OCI-LY7 (cell line): ENCODE measurements at regions not wholly inside any gene's neighbourhood (a gene's known extent, or its start where the extent isn't known, plus 50 kb on each side); places are given as distances from the start of the nearest gene placed in this dataset.

Experiments
- BruUV-seq: library from RNA; stranded (reverse); fragments of 400-500 nt; replicated peaks from 2 replicates; lab custom pipeline; 2021; lab: Mats Ljungman, UMichigan
- CTCF ChIA-PET: fragments of 300-600 bp; sonication (Branson Sonifier 250); formaldehyde crosslinking; loops from one replicate; lab custom pipeline; 2022; ENCODE audit warnings: antibody characterized with exemption; ENCODE audit not compliant: unreplicated experiment; lab: Charles Lee
- POLR2A ChIA-PET: fragments of 300-600 bp; sonication (Branson Sonifier 250); formaldehyde crosslinking; loops from one replicate; lab custom pipeline; 2022; ENCODE audit warnings: antibody characterized with exemption; lab: Charles Lee
- DNase-seq: peaks from one replicate; pipeline ENCODE4 v3.0.0-alpha.2; 2015; ENCODE audit warnings: low spot score
- H2AFZ ChIP-seq: fragments of 200-600 bp; sonication (generic), shearing (Covaris generic); 2 replicates; pipeline ENCODE4 v1.6.1; 2014; ENCODE audit warnings: mild to moderate bottlenecking, antibody characterized with exemption, low read length, moderate library complexity
- H3K27ac ChIP-seq: fragments of 200-600 bp; sonication (generic); 2 replicates; pipeline ENCODE4 v1.5.1; 2014; ENCODE audit warnings: mixed run types, low read depth, mild to moderate bottlenecking, moderate library complexity, low read length, inconsistent platforms; ENCODE audit not compliant: poor library complexity, severe bottlenecking
- H3K36me3 ChIP-seq: fragments of 200-600 bp; sonication (generic); 2 replicates; pipeline ENCODE4 v1.6.1; 2014; ENCODE audit warnings: mild to moderate bottlenecking, antibody characterized with exemption, low read length, moderate library complexity, mixed read lengths; ENCODE audit not compliant: insufficient read depth
- H3K4me1 ChIP-seq: fragments of 200-600 bp; sonication (generic); 2 replicates; pipeline ENCODE4 v1.5.1; 2014; ENCODE audit warnings: mild to moderate bottlenecking, low read length; ENCODE audit not compliant: insufficient read depth, poor library complexity, severe bottlenecking
- H3K4me2 ChIP-seq: fragments of 200-600 bp; sonication (generic); 2 replicates; pipeline ENCODE4 v1.6.1; 2014; ENCODE audit warnings: mild to moderate bottlenecking, low read length
- H3K4me3 ChIP-seq: fragments of 200-600 bp; sonication (generic); 2 replicates; pipeline ENCODE4 v1.5.1; 2014; ENCODE audit warnings: mild to moderate bottlenecking, low read depth, low read length; ENCODE audit not compliant: poor library complexity, severe bottlenecking
- H3K79me2 ChIP-seq: fragments of 200-600 bp; sonication (generic); 2 replicates; pipeline ENCODE4 v1.6.1; 2016; ENCODE audit warnings: low read depth, mild to moderate bottlenecking, low read length, moderate library complexity, mixed read lengths; ENCODE audit not compliant: insufficient read depth
- H3K9me2 ChIP-seq: fragments of 200-600 bp; sonication (generic); 2 replicates; pipeline ENCODE4 v1.6.1; 2016; ENCODE audit warnings: mild to moderate bottlenecking, low read length, mixed read lengths; ENCODE audit not compliant: insufficient read depth
- H3K9me3 ChIP-seq: fragments of 200-600 bp; sonication (generic); 2 replicates; pipeline ENCODE4 v1.6.1; 2014; ENCODE audit warnings: mild to moderate bottlenecking, mixed run types, low read length, mixed read lengths
- H4K20me1 ChIP-seq: fragments of 200-600 bp; sonication (generic); 2 replicates; pipeline ENCODE4 v1.6.1; 2014; ENCODE audit warnings: mild to moderate bottlenecking, antibody characterized with exemption, low read length, moderate library complexity, mixed read lengths; ENCODE audit not compliant: insufficient read depth
- CTCF ChIP-seq: fragments of 200-600 bp; sonication (generic); conservative IDR thresholded peaks from 2 replicates; pipeline ENCODE4 v1.5.1; 2014; ENCODE audit warnings: mild to moderate bottlenecking, antibody characterized with exemption, low read length, moderate library complexity, mixed read lengths
- EZH2phosphoT487 ChIP-seq: fragments of 200-600 bp; sonication (generic); IDR thresholded peaks from 2 replicates; pipeline ENCODE4 v1.6.1; 2018; ENCODE audit warnings: low read depth, borderline replicate concordance, mild to moderate bottlenecking, mixed run types, antibody characterized with exemption, low read length, moderate library complexity, mixed read lengths
- intact Hi-C: fragments of 100-400 bp; cut with micrococcal nuclease; formaldehyde crosslinking; loops from one replicate; pipeline ENCODE4 v1.10.0; 2022; ENCODE audit not compliant: unreplicated experiment

DNA sequence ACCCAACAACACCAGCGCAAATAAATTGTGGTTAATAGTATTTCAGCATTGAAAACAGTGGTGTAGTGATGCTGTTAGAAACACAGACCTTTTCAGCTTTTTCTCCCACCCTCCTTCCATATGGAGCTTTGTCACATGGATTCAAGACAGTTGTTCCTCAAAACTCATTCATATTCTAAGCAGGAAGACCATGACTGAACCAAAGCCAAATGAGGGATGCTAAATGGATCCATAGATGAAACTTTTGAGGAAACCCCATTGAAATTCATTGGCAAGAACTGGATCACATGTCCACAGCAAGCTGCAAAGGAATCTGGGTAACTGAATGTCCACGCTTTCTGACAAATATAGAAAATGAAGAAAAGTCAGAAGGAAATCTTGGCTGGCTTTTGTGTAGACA lies 615.1 kb upstream of the NETO1 start:
- Histone ChIP-seq H3K9me2 (no peaks in the 10 kb centered on the region), H2AFZ (no peak overlapping the region), H3K4me1 (no peaks in the 10 kb centered on the region), H3K4me2 (no peak overlapping the region), H3K4me3 (no peak overlapping the region), H3K36me3 (no peaks in the 10 kb centered on the region), H3K27ac (no peak overlapping the region), H3K9me3 (no peaks in the 10 kb centered on the region), H3K79me2 (no peaks in the 10 kb centered on the region), H4K20me1 (no peaks in the 10 kb centered on the region)
- TF ChIP-seq CTCF (no peak), EZH2phosphoT487 (no peak)
- intact Hi-C loops, result no loop called here
- POLR2A ChIA-PET, result no interaction called here
- no peak for DNase-seq
- CTCF ChIA-PET, result no interaction called here
- BruUV-seq, result no TSS peak

DNA sequence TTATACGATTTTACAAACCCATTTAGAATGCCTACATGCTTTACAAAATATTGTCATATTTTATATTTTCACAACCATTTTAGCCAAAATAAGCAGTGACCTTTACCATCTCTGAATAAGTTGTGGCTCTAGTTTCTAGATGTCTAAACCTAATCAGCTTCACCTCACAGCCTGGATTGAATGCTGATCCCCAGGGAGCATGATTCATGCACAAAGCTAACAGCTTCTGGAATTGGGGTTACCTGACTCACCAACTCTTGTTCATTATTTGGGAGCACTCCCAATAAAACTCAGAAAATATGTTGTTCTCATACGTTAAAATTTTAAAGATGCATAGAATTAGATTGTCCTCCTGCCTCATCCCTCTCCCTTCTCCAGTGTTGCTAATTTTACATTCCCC lies 611.7 kb upstream of the NETO1 start:
- CTCF ChIA-PET, result no interaction called here
- no peaks in the 10 kb centered on the region for H4K20me1 ChIP-seq
- no TSS peak for BruUV-seq
- intact Hi-C loops, result no loop called here
- no peak for DNase-seq
- no peak overlapping the region for H3K27ac ChIP-seq
- H3K4me3 ChIP-seq, result no peak overlapping the region
- H3K79me2 ChIP-seq, result no peaks in the 10 kb centered on the region
- no peaks in the 10 kb centered on the region for H3K4me1 ChIP-seq
- TF ChIP-seq EZH2phosphoT487 (no peak), CTCF (no peak)
- H3K9me2 ChIP-seq, result no peaks in the 10 kb centered on the region
- no peaks in the 10 kb centered on the region for H3K9me3 ChIP-seq
- no peak overlapping the region for H2AFZ ChIP-seq
- POLR2A ChIA-PET, result no interaction called here
- H3K4me2 ChIP-seq, result no peak overlapping the region
- H3K36me3 ChIP-seq, result no peaks in the 10 kb centered on the region

- intact Hi-C loops, result no loop called here
- CTCF ChIA-PET, result no interaction called here
Measured at GRCh38 chr18:73478191-73478590, 610.4 kb upstream of the NETO1 start.

More at GRCh38 chr18:73478191-73478590, 610.4 kb upstream of the NETO1 start:
- Histone ChIP-seq H3K9me3 (no peaks in the 10 kb centered on the region), H4K20me1 (no peaks in the 10 kb centered on the region), H3K4me1 (no peaks in the 10 kb centered on the region), H3K36me3 (no peaks in the 10 kb centered on the region), H3K79me2 (no peaks in the 10 kb centered on the region), H3K27ac (no peak overlapping the region), H2AFZ (no peak overlapping the region), H3K4me2 (no peak overlapping the region), H3K9me2 (no peaks in the 10 kb centered on the region), H3K4me3 (no peak overlapping the region)
- no peak for DNase-seq
- TF ChIP-seq EZH2phosphoT487, result no peak
- TF ChIP-seq CTCF, result no peak
- POLR2A ChIA-PET, result no interaction called here
- BruUV-seq, result no TSS peak
